ENCODE measurements at regions not wholly inside any gene's neighbourhood (a gene's known extent, or its start where the extent isn't known, plus 50 kb on each side); places are given as distances from the start of the nearest gene placed in this dataset.
"Not testable (repeated sequence)": the region's sequence is repeated elsewhere in the genome, so short reads cannot be mapped to it uniquely, and the experiment has no call there.

GRCh38 chr2:110391035-110391418, 81.6 kb downstream of the LIMS4 start:
- not testable (repeated sequence) for TF ChIP-seq POLR2AphosphoS5 (IDR thresholded peaks at IDR 0.05; ENCODE audit: low read depth, low read length); POLR2A (IDR thresholded peaks at IDR 0.05; ENCODE audit: low read depth, low read length); TAF1 (IDR thresholded peaks at IDR 0.05; ENCODE audit: low read depth, low read length); SPI1 (IDR thresholded peaks at IDR 0.05; ENCODE audit: low read depth, low read length); PAX5 (IDR thresholded peaks at IDR 0.05; ENCODE audit: insufficient read depth, low read length, severe bottlenecking); POU2F2 (IDR thresholded peaks at IDR 0.05; ENCODE audit: low read depth, low read length)

Data from GM12891 (cell line).